Astrocyte of the cerebellum (primary cell): ENCODE measurements at regions not wholly inside any gene's neighbourhood (a gene's known extent, or its start where the extent isn't known, plus 50 kb on each side); places are given as distances from the start of the nearest gene placed in this dataset.

Experiments
- DNase-seq: peaks from one replicate; pipeline ENCODE4 v3.0.0-alpha.2; 2011; ENCODE audit warnings: low read depth
- H3K4me3 ChIP-seq: 2 replicates; pipeline ENCODE4 v1.5.1; 2011; ENCODE audit warnings: mild to moderate bottlenecking, low read depth, low read length, moderate library complexity
- CTCF ChIP-seq: IDR thresholded peaks from 2 replicates; pipeline ENCODE4 v1.5.1; 2012; ENCODE audit warnings: low read length, low read depth, moderate library complexity, mild to moderate bottlenecking; ENCODE audit errors: missing control alignments
- in situ Hi-C: cut with HindIII; loops from 2 replicates; pipeline ENCODE4 v1.10.0; 2017; ENCODE audit warnings: low sequenced_read_pairs

DNA sequence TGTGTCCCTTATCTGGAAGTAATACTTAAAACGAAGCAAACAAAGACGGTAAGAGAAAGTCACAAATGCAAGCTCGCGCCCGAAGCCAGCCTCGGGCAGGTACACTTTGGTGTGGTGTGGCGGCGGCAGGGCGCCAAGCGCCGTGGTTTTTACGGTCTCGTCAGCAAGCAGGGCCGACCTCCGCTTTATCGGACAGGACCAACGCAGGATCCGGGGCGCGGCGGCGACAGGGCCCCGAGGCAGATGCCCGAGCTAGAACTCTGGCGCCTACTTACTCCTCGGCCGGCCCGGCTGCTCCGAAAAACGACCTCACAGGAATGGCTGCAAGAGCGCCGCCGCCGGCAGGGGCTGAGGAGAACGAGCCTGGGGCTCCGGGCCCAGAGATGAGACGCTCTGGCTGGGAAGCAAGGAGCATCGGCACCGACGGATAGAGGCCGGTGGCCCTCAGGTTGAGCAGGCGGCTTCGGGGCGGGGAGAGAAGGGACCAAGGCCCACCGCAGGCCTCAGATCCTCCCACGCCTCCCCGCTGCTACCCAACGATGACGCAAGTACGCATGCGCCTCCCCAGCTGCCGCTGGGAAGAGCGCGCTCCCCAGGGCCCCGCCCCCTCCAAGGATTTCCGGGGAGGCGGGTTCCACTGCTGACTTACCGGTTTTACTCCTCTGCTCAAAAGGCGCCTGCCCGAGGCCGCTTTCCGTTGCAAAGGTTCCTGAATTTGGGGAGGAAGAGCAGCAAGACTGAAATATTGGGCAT lies 60.6 kb downstream of the FAM217A start:
- in situ Hi-C loops, result no loop called here
- DNase-seq, result peak; percentile 86
- peak; percentile 55 for TF ChIP-seq CTCF
- peak overlapping the region; percentile 69 for H3K4me3 ChIP-seq
